ENCODE measurements at regions not wholly inside any gene's neighbourhood (a gene's known extent, or its start where the extent isn't known, plus 50 kb on each side); places are given as distances from the start of the nearest gene placed in this dataset.

- TF ChIP-seq EZH2 (IDR thresholded peaks at IDR 0.05; ENCODE audit: borderline replicate concordance, low read length), result no peak
- TF ChIP-seq CTCF (conservative IDR thresholded peaks at IDR 0.05 in 1 of 2, IDR thresholded peaks at IDR 0.05 in 1 of 2; ENCODE audit: extremely low read depth in 1 of 2, insufficient read depth in 1 of 2, low read depth in 1 of 2, low read length in 2 of 2), result no peak
Observed at GRCh38 chr2:217189131-217189530, 329.3 kb upstream of the TNP1 start.
